ENCODE measurements at regions not wholly inside any gene's neighbourhood (a gene's known extent, or its start where the extent isn't known, plus 50 kb on each side); places are given as distances from the start of the nearest gene placed in this dataset.

DNA sequence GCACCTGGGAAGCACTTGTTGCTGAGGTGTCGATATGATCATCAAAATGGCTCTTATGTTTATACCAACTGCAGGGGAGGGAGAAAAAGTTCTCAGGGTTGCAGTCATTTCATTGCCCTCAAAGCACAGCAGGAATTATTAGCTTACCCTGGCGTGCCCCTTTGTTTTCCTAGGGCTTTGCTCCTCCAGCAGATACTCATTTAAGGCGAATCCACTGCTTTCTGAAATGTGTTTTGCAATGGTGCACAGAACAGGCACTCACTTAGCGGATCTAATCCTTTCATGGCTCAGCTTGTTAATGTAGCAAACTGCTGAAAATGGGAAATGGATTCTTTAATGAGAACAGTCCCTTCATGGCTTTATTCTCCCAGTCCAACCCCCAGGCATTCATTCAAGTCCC, 76.7 kb downstream of the NKX2-1 start:
- H3K4me1 Mint-ChIP-seq (ENCODE audit: low read depth, unreplicated experiment) = no peaks in the 10 kb centered on the region
- CTCF ChIA-PET = no interaction called here
- H3K36me3 Mint-ChIP-seq (ENCODE audit: insufficient read depth, unreplicated experiment) = no peaks in the 10 kb centered on the region
- no peak overlapping the region for H3K27ac Mint-ChIP-seq (ENCODE audit: unreplicated experiment)
- intact Hi-C loops (cut with micrococcal nuclease; ENCODE audit: unreplicated experiment) = no loop called here
- H3K27me3 Mint-ChIP-seq (ENCODE audit: unreplicated experiment) = peaks cover 11% of the 10 kb centered on the region
- no peak overlapping the region for H3K4me3 Mint-ChIP-seq (ENCODE audit: low read depth, unreplicated experiment)
- no TSS peak for BruUV-seq (replicated peaks)
- H3K9me3 Mint-ChIP-seq (ENCODE audit: low read depth, unreplicated experiment) = no peaks in the 10 kb centered on the region
- TF ChIP-seq, protein P1, sequence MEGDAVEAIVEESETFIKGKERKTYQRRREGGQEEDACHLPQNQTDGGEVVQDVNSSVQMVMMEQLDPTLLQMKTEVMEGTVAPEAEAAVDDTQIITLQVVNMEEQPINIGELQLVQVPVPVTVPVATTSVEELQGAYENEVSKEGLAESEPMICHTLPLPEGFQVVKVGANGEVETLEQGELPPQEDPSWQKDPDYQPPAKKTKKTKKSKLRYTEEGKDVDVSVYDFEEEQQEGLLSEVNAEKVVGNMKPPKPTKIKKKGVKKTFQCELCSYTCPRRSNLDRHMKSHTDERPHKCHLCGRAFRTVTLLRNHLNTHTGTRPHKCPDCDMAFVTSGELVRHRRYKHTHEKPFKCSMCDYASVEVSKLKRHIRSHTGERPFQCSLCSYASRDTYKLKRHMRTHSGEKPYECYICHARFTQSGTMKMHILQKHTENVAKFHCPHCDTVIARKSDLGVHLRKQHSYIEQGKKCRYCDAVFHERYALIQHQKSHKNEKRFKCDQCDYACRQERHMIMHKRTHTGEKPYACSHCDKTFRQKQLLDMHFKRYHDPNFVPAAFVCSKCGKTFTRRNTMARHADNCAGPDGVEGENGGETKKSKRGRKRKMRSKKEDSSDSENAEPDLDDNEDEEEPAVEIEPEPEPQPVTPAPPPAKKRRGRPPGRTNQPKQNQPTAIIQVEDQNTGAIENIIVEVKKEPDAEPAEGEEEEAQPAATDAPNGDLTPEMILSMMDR (IDR thresholded peaks at IDR 0.05; ENCODE audit: unreplicated experiment) = no peak
- DNase-seq = no peak

DNA sequence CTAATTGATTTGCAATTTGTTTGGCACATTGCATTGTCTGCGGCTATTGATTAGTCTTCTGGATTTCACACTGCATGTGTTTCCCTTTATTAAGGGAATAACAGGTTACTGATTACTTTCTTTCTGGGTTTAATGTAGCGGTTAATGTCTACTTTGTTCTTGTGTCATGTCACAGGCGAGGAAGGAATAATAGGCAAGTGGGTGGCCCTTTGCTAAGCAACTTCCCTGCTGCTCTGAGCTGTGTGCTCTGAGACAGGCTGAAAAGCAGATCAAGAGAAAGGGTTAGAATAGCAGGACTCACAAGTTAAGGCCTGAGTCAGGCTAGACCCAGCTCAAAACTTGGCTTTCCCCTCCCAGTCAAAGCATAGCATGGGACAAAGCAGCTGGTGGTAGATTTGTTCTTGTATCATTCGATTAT, 77.2 kb downstream of the NKX2-1 start:
- intact Hi-C loops (cut with micrococcal nuclease; ENCODE audit: unreplicated experiment) = no loop called here
- Mint-ChIP-seq H3K27me3 (ENCODE audit: unreplicated experiment) (peaks cover 11% of the 10 kb centered on the region), H3K4me3 (ENCODE audit: low read depth, unreplicated experiment) (no peak overlapping the region), H3K4me1 (ENCODE audit: low read depth, unreplicated experiment) (no peaks in the 10 kb centered on the region), H3K27ac (ENCODE audit: unreplicated experiment) (no peak overlapping the region), H3K36me3 (ENCODE audit: insufficient read depth, unreplicated experiment) (no peaks in the 10 kb centered on the region), H3K9me3 (ENCODE audit: low read depth, unreplicated experiment) (no peaks in the 10 kb centered on the region)
- no peak for DNase-seq
- TF ChIP-seq, protein P1 (IDR thresholded peaks at IDR 0.05; ENCODE audit: unreplicated experiment) = no peak
- CTCF ChIA-PET = interaction anchor here (0.8 kb wide), 1 partner anchor 19 kb away, joined by 3 read pairs; no protein-coding TSS in a partner anchor
- no TSS peak for BruUV-seq (replicated peaks)

- no peak for DNase-seq
- no TSS peak for BruUV-seq (replicated peaks)
- CTCF ChIA-PET = no interaction called here
- TF ChIP-seq, protein P1 (IDR thresholded peaks at IDR 0.05; ENCODE audit: unreplicated experiment) = no peak
- intact Hi-C loops (cut with micrococcal nuclease; ENCODE audit: unreplicated experiment) = no loop called here
- no peaks in the 10 kb centered on the region for H3K4me1 Mint-ChIP-seq (ENCODE audit: low read depth, unreplicated experiment)
- no peaks in the 10 kb centered on the region for H3K36me3 Mint-ChIP-seq (ENCODE audit: insufficient read depth, unreplicated experiment)
- no peaks in the 10 kb centered on the region for H3K9me3 Mint-ChIP-seq (ENCODE audit: low read depth, unreplicated experiment)
- H3K27me3 Mint-ChIP-seq (ENCODE audit: unreplicated experiment) = peaks cover 11% of the 10 kb centered on the region
- no peak overlapping the region for H3K27ac Mint-ChIP-seq (ENCODE audit: unreplicated experiment)
- H3K4me3 Mint-ChIP-seq (ENCODE audit: low read depth, unreplicated experiment) = no peak overlapping the region
These were observed 78.7 kb downstream of the NKX2-1 start for GRCh38 chr14:36441283-36441682.

- Mint-ChIP-seq H3K36me3 (ENCODE audit: insufficient read depth, unreplicated experiment) (no peaks in the 10 kb centered on the region), H3K9me3 (ENCODE audit: low read depth, unreplicated experiment) (no peaks in the 10 kb centered on the region), H3K27ac (ENCODE audit: unreplicated experiment) (no peak overlapping the region), H3K27me3 (ENCODE audit: unreplicated experiment) (peaks cover 11% of the 10 kb centered on the region), H3K4me1 (ENCODE audit: low read depth, unreplicated experiment) (no peaks in the 10 kb centered on the region), H3K4me3 (ENCODE audit: low read depth, unreplicated experiment) (no peak overlapping the region)
- no peak for DNase-seq
- CTCF ChIA-PET = no interaction called here
- intact Hi-C loops (cut with micrococcal nuclease; ENCODE audit: unreplicated experiment) = no loop called here
- BruUV-seq (replicated peaks) = no TSS peak
- TF ChIP-seq, protein P1 (IDR thresholded peaks at IDR 0.05; ENCODE audit: unreplicated experiment) = no peak
These were observed 80.3 kb downstream of the NKX2-1 start for GRCh38 chr14:36439766-36440165.
